ENCODE measurements at regions not wholly inside any gene's neighbourhood (a gene's known extent, or its start where the extent isn't known, plus 50 kb on each side); places are given as distances from the start of the nearest gene placed in this dataset.

GRCh38 chr15:31501536-31502157, 175.0 kb downstream of the KLF13 start:
- Histone ChIP-seq H3K9me2 (replicated peaks; ENCODE audit: insufficient read depth) (no peaks in the 10 kb centered on the region), H4K20me1 (ENCODE audit: insufficient read depth, poor library complexity, severe bottlenecking) (no peaks in the 10 kb centered on the region), H3K79me2 (no peaks in the 10 kb centered on the region), H3K4me1 (ENCODE audit: insufficient read depth) (no peaks in the 10 kb centered on the region), H3K4me2 (no peak overlapping the region), H3K4me3 (no peak overlapping the region), H3K36me3 (replicated peaks; ENCODE audit: insufficient read depth, low read depth) (no peaks in the 10 kb centered on the region), H2AFZ (no peak overlapping the region), H3K9me3 (ENCODE audit: low read depth) (no peaks in the 10 kb centered on the region), H3K27ac (no peak overlapping the region), H3K27me3 (no peaks in the 10 kb centered on the region)
- TF ChIP-seq CTCF (IDR thresholded peaks at IDR 0.05; ENCODE audit: poor library complexity) (no peak), EZH2phosphoT487 (IDR thresholded peaks at IDR 0.05; ENCODE audit: low read depth, severe bottlenecking, unreplicated experiment) (no peak), EZH2 (IDR thresholded peaks at IDR 0.05; ENCODE audit: borderline replicate concordance) (no peak)
- 92% methylated on average over 12 of the region's 12 CpGs for WGBS (ENCODE audit: low lambda C conversion rate, missing lambda C conversion rate)
- no peak for DNase-seq (ENCODE audit: low spot score)

- Histone ChIP-seq H3K4me1 (ENCODE audit: insufficient read depth) (no peaks in the 10 kb centered on the region), H3K9me2 (replicated peaks; ENCODE audit: insufficient read depth) (no peaks in the 10 kb centered on the region), H3K27ac (no peak overlapping the region), H3K79me2 (no peaks in the 10 kb centered on the region), H3K9me3 (ENCODE audit: low read depth) (no peaks in the 10 kb centered on the region), H4K20me1 (ENCODE audit: insufficient read depth, poor library complexity, severe bottlenecking) (no peaks in the 10 kb centered on the region), H3K4me2 (no peak overlapping the region), H3K4me3 (no peak overlapping the region), H3K27me3 (no peaks in the 10 kb centered on the region), H2AFZ (no peak overlapping the region), H3K36me3 (replicated peaks; ENCODE audit: insufficient read depth, low read depth) (no peaks in the 10 kb centered on the region)
- DNase-seq (ENCODE audit: low spot score): no peak
- WGBS (ENCODE audit: low lambda C conversion rate, missing lambda C conversion rate): 90% methylated on average over 13 of the region's 13 CpGs
- TF ChIP-seq CTCF (IDR thresholded peaks at IDR 0.05; ENCODE audit: poor library complexity) (no peak), EZH2phosphoT487 (IDR thresholded peaks at IDR 0.05; ENCODE audit: low read depth, severe bottlenecking, unreplicated experiment) (no peak), EZH2 (IDR thresholded peaks at IDR 0.05; ENCODE audit: borderline replicate concordance) (no peak)
Measured at GRCh38 chr15:31502541-31503229, 176.1 kb downstream of the KLF13 start.

GRCh38 chr15:31503256-31503655, 176.6 kb downstream of the KLF13 start:
- H2AFZ ChIP-seq: no peak overlapping the region
- H4K20me1 ChIP-seq (ENCODE audit: insufficient read depth, poor library complexity, severe bottlenecking): no peaks in the 10 kb centered on the region
- H3K4me3 ChIP-seq: no peak overlapping the region
- H3K27ac ChIP-seq: no peak overlapping the region
- TF ChIP-seq CTCF (IDR thresholded peaks at IDR 0.05; ENCODE audit: poor library complexity) (no peak), EZH2phosphoT487 (IDR thresholded peaks at IDR 0.05; ENCODE audit: low read depth, severe bottlenecking, unreplicated experiment) (no peak), EZH2 (IDR thresholded peaks at IDR 0.05; ENCODE audit: borderline replicate concordance) (no peak)
- no peaks in the 10 kb centered on the region for H3K36me3 ChIP-seq (replicated peaks; ENCODE audit: insufficient read depth, low read depth)
- H3K4me1 ChIP-seq (ENCODE audit: insufficient read depth): no peaks in the 10 kb centered on the region
- no peaks in the 10 kb centered on the region for H3K9me3 ChIP-seq (ENCODE audit: low read depth)
- 85% methylated on average over 6 of the region's 6 CpGs for whole genome bisulfite sequencing (ENCODE audit: low lambda C conversion rate, missing lambda C conversion rate)
- H3K9me2 ChIP-seq (replicated peaks; ENCODE audit: insufficient read depth): no peaks in the 10 kb centered on the region
- no peak for DNase-seq (ENCODE audit: low spot score)
- no peaks in the 10 kb centered on the region for H3K79me2 ChIP-seq
- H3K4me2 ChIP-seq: no peak overlapping the region
- H3K27me3 ChIP-seq: no peaks in the 10 kb centered on the region

Data from hepatocyte (in vitro differentiated cells).